CD4-positive, alpha-beta memory T cell (primary cell): ENCODE measurements at regions not wholly inside any gene's neighbourhood (a gene's known extent, or its start where the extent isn't known, plus 50 kb on each side); places are given as distances from the start of the nearest gene placed in this dataset.

Experiments
- CTCF ChIA-PET: fragments of 350-600 bp; sonication (Branson Sonifier 250); formaldehyde crosslinking; loops from one replicate; lab custom pipeline; 2021; ENCODE audit warnings: inconsistent platforms; ENCODE audit not compliant: partially characterized antibody; lab: Charles Lee
- POLR2A ChIA-PET: fragments of 350-600 bp; sonication (Branson Sonifier 250); formaldehyde crosslinking; loops from one replicate; lab custom pipeline; 2021; ENCODE audit not compliant: partially characterized antibody; lab: Charles Lee
- DNase-seq, 5 donors: peaks; one replicate each; pipeline versions ENCODE4 v3.0.0 to v3.0.0-alpha.2; 2020 to 2022; ENCODE audit warnings: mixed read lengths in 1 of 5
- H3K27ac ChIP-seq: one replicate; pipeline ENCODE4 v1.7.0; 2013; ENCODE audit warnings: low read depth, low read length
- H3K27me3 ChIP-seq: 2 replicates; pipeline ENCODE4 v1.7.0; 2013; ENCODE audit warnings: mild to moderate bottlenecking, low read length, moderate library complexity; ENCODE audit not compliant: insufficient read depth
- H3K36me3 ChIP-seq: 2 replicates; pipeline ENCODE4 v1.7.0; 2013; ENCODE audit warnings: mild to moderate bottlenecking, low read length, moderate library complexity; ENCODE audit not compliant: insufficient read depth
- H3K4me1 ChIP-seq: 2 replicates; pipeline ENCODE4 v1.7.0; 2013; ENCODE audit warnings: mild to moderate bottlenecking, low read length, moderate library complexity; ENCODE audit not compliant: insufficient read depth
- H3K4me3 ChIP-seq, 2 donors: one replicate each; pipeline ENCODE4 v1.7.0; 2013; ENCODE audit warnings: low read length in 2 of 2, mild to moderate bottlenecking in 1 of 2
- H3K9me3 ChIP-seq, 2 donors: one replicate each; pipeline ENCODE4 v1.7.0; 2013; ENCODE audit warnings: low read length in 2 of 2, control low read depth in 1 of 2; ENCODE audit not compliant: control insufficient read depth in 1 of 2
- H3K27ac Mint-ChIP-seq, 7 donors: one replicate each; pipeline ENCODE4 v1.8.0; 2020 to 2021; ENCODE audit warnings: mixed read lengths in 7 of 7, mild to moderate bottlenecking in 6 of 7, inconsistent platforms in 3 of 7, moderate library complexity in 3 of 7
- H3K27me3 Mint-ChIP-seq, 2 donors: one replicate each; pipeline ENCODE4 v1.8.0; 2020 to 2021; ENCODE audit warnings: mixed read lengths in 2 of 2
- H3K36me3 Mint-ChIP-seq, 2 donors: one replicate each; pipeline ENCODE4 v1.8.0; 2020 to 2021; ENCODE audit warnings: mixed read lengths in 2 of 2, inconsistent platforms in 1 of 2, mild to moderate bottlenecking in 1 of 2
- H3K4me1 Mint-ChIP-seq, 4 donors: one replicate each; pipeline ENCODE4 v1.8.0; 2020 to 2021; ENCODE audit warnings: mixed read lengths in 4 of 4, mild to moderate bottlenecking in 1 of 4
- H3K4me3 Mint-ChIP-seq, 8 donors: one replicate each; pipeline ENCODE4 v1.8.0; 2020 to 2021; ENCODE audit warnings: mixed read lengths in 8 of 8, mild to moderate bottlenecking in 7 of 8, moderate library complexity in 6 of 8, inconsistent platforms in 3 of 8
- H3K9me3 Mint-ChIP-seq, 8 donors: one replicate each; pipeline ENCODE4 v1.8.0; 2020 to 2021; ENCODE audit warnings: mixed read lengths in 8 of 8, mild to moderate bottlenecking in 5 of 8, inconsistent platforms in 3 of 8, moderate library complexity in 1 of 8
- intact Hi-C: fragments of 100-400 bp; cut with micrococcal nuclease; formaldehyde crosslinking; loops from one replicate; pipeline ENCODE4 v1.15.1; 2023

DNA sequence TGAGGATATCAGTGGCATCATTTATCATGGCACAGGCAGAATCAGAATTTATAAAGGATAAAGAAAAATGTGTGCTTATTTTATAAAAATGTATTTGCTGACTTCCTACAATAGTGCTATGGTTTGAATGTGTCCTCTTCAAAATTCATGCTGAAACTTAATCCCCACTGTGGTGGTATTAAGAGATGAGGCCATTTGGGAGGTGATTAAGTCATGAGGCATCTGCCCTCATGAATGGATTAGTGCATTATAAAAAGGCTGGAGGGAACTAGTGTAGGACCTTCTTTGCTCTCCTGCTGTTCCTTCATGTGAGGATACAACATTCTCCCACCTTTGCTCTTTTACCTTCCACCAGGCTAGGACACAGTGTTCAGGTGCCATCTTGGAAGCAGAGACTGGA is 212.8 kb downstream of the RFC3 start:
- Mint-ChIP-seq H3K4me1 (no peaks in the 10 kb centered on the region), H3K36me3 (no peaks in the 10 kb centered on the region), H3K9me3 (peaks cover 0 to 18% (median 8%) of the 10 kb centered on the region in 8 donors), H3K27ac (no peak overlapping the region), H3K27me3 (peaks cover 2 to 4% of the 10 kb centered on the region in 2 donors), H3K4me3 (no peak overlapping the region)
- intact Hi-C loops, result no loop called here
- Histone ChIP-seq H3K36me3 (no peaks in the 10 kb centered on the region), H3K4me1 (no peaks in the 10 kb centered on the region), H3K9me3 (no peaks in the 10 kb centered on the region), H3K27ac (no peak overlapping the region), H3K27me3 (no peaks in the 10 kb centered on the region), H3K4me3 (no peak overlapping the region)
- DNase-seq, result no peak
- POLR2A ChIA-PET, result no interaction called here
- CTCF ChIA-PET, result no interaction called here

DNA sequence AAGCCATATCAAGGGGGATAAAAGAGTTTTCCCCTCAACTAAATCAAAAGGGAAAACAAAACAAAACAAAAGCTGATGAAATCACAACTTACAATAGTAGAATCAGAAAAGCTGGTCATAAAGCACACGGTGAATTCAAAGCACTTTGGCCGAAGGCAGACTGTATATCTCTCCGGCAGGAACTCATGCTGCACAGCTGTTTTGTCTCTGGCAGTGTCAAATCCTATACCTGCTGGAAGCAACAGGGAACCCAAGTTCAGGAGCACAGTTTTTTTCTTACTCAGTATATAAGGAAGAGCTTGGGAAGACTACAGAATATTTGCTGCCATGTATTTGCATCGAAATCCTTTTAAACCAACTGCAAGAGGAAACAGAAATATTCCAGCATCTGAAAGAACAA is 213.7 kb downstream of the RFC3 start:
- H3K27me3 Mint-ChIP-seq, result peaks cover 2 to 4% of the 10 kb centered on the region in 2 donors
- POLR2A ChIA-PET, result no interaction called here
- no peaks in the 10 kb centered on the region for H3K36me3 Mint-ChIP-seq
- H3K27me3 ChIP-seq, result no peaks in the 10 kb centered on the region
- peaks cover 0 to 18% (median 8%) of the 10 kb centered on the region in 8 donors for H3K9me3 Mint-ChIP-seq
- H3K9me3 ChIP-seq, result no peaks in the 10 kb centered on the region
- no peak for DNase-seq
- intact Hi-C loops, result no loop called here
- H3K4me3 ChIP-seq, result no peak overlapping the region
- H3K36me3 ChIP-seq, result no peaks in the 10 kb centered on the region
- no peak overlapping the region for H3K27ac ChIP-seq
- no peak overlapping the region for H3K4me3 Mint-ChIP-seq
- H3K4me1 ChIP-seq, result no peaks in the 10 kb centered on the region
- no peaks in the 10 kb centered on the region for H3K4me1 Mint-ChIP-seq
- CTCF ChIA-PET, result no interaction called here
- H3K27ac Mint-ChIP-seq, result no peak overlapping the region

DNA sequence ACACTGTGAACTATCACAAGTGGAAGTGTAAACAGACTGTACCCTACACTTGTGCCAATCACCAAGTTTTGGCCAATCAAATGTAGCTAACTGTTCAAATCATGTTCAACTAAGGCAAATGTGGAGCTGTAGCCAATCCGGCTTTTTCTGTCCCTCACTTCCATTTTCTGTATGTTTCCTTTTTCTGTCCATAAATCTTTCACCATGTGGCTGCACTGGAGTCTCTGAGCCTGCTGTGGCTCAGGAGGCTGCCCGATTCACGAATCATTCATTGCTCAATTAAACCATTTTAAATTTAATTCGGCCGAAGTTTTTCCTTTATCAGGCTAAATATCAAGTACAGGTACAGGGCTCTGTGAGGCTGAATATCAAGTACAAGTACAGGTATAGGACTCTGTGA is 216.5 kb downstream of the RFC3 start:
- no peaks in the 10 kb centered on the region for H3K36me3 ChIP-seq
- no peaks in the 10 kb centered on the region for H3K9me3 ChIP-seq
- DNase-seq, result no peak
- Mint-ChIP-seq H3K4me3 (no peak overlapping the region), H3K9me3 (peaks cover 0 to 11% (median 4%) of the 10 kb centered on the region in 8 donors), H3K36me3 (no peaks in the 10 kb centered on the region), H3K27ac (no peak overlapping the region), H3K27me3 (peaks cover 3 to 4% of the 10 kb centered on the region in 2 donors), H3K4me1 (no peaks in the 10 kb centered on the region)
- H3K4me3 ChIP-seq, result no peak overlapping the region
- no peaks in the 10 kb centered on the region for H3K4me1 ChIP-seq
- H3K27ac ChIP-seq, result no peak overlapping the region
- intact Hi-C loops, result no loop called here
- POLR2A ChIA-PET, result no interaction called here
- H3K27me3 ChIP-seq, result no peaks in the 10 kb centered on the region
- CTCF ChIA-PET, result no interaction called here

DNA sequence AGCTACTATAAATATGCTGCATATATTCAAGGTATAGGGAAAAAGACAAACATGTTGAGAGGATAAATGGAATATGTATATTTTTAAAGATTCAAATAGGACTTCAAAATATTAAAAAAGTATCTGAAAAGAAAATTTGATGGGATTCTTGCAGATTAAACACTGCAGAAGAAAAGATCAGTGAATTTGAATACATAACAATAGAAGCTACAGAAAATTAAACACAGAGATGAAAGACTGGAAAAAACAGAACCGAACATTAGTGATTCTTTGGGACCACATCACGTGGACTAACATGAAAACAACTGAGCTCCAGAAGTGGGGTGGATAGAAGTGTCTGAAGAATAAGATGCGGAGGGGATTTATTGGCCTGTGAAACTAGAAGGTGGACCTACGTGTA is 217.2 kb downstream of the RFC3 start:
- no peaks in the 10 kb centered on the region for H3K36me3 Mint-ChIP-seq
- no peak overlapping the region for H3K4me3 ChIP-seq
- H3K27ac Mint-ChIP-seq, result no peak overlapping the region
- ChIA-PET CTCF (no interaction called here), POLR2A (no interaction called here)
- peaks cover 3 to 4% of the 10 kb centered on the region in 2 donors for H3K27me3 Mint-ChIP-seq
- no peak for DNase-seq
- no peak overlapping the region for H3K27ac ChIP-seq
- H3K9me3 ChIP-seq, result no peaks in the 10 kb centered on the region
- H3K4me3 Mint-ChIP-seq, result no peak overlapping the region
- H3K4me1 Mint-ChIP-seq, result no peaks in the 10 kb centered on the region
- H3K27me3 ChIP-seq, result no peaks in the 10 kb centered on the region
- H3K4me1 ChIP-seq, result no peaks in the 10 kb centered on the region
- H3K9me3 Mint-ChIP-seq, result peaks cover 0 to 5% (median 4%) of the 10 kb centered on the region in 8 donors
- intact Hi-C loops, result no loop called here
- H3K36me3 ChIP-seq, result no peaks in the 10 kb centered on the region

DNA sequence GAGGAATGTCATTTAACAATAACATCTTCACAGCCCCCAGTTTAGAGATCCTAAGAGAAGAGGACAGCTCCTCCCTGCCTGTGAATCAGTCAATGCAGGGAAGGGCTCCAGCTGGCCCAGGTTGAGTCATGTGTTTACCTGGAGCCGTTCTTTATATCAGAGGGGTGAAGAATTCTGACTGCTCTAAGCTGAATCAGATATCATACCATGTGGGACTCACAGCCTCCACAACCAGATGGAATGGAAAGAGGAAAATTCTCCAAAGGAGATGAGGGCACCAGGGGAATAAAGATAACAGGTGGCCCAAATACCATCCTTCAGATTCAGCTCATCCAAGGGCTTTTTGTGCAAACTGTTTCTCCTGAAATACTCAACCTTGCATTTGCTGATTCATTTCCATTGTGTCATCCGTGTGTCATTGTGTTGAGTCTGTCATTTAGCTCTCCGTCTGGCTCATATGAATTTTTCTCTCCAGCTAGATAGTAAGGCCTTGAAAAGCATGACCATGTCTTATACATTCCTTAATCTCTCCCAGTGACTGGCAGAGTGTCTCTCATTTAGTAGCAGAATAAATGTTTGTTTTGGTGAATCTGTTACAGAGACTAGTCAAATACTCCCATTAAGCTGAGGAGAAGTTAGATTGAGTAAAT is 217.9 kb downstream of the RFC3 start:
- Histone ChIP-seq H3K36me3 (no peaks in the 10 kb centered on the region), H3K27me3 (no peaks in the 10 kb centered on the region), H3K27ac (no peak overlapping the region), H3K9me3 (no peaks in the 10 kb centered on the region), H3K4me3 (no peak overlapping the region), H3K4me1 (no peaks in the 10 kb centered on the region)
- H3K4me3 Mint-ChIP-seq, result no peak overlapping the region
- H3K27ac Mint-ChIP-seq, result no peak overlapping the region
- peaks cover 0 to 5% (median 3%) of the 10 kb centered on the region in 8 donors for H3K9me3 Mint-ChIP-seq
- CTCF ChIA-PET, result no interaction called here
- POLR2A ChIA-PET, result no interaction called here
- H3K36me3 Mint-ChIP-seq, result no peaks in the 10 kb centered on the region
- peaks cover 3 to 4% of the 10 kb centered on the region in 2 donors for H3K27me3 Mint-ChIP-seq
- intact Hi-C loops, result no loop called here
- no peak for DNase-seq
- H3K4me1 Mint-ChIP-seq, result no peaks in the 10 kb centered on the region

DNA sequence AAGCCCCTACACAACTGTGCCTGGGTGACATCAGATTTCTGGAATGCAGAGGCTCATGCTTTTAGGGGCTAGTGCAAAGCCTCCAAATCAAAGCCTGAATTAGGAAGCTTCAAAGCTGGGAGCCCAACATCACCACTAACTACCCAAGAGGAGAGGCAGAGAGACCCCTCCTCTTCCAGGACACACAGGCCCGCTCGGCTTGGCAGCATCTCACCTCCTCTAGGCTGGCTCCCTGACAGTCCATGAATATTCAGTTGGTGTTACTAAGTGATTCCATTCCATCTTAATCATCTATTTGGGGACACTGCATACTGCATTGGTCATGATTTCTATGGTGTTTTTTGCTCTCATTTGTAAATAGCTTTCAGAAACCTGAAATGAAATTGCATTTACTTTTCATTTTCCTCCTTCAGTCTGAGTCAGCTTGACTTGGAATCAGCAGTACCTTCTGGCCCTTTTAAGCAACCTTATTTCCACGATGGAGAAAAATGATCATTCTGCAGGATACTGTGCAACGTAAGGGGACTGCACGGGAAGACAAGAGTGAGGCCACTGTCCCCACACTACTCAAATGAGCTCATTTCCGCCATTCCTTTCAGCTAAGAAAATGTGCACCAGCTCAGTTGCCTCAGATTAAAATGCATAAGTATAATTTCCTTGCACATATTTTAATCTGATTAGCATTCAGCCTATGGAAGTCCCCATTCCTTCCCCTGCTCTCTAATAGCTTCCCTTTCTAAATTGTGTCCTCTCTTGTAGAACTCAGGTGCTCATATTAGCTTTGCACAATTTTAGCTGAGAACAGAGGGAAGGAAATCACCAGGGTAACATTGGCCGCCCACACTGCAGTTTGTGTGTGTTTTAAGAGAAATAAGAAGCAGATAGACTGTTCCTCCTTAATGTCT is 219.9 kb downstream of the RFC3 start:
- H3K4me3 Mint-ChIP-seq, result no peak overlapping the region
- H3K9me3 Mint-ChIP-seq, result peaks cover 0 to 5% (median 2%) of the 10 kb centered on the region in 8 donors
- CTCF ChIA-PET, result no interaction called here
- H3K4me1 Mint-ChIP-seq, result no peaks in the 10 kb centered on the region
- no peaks in the 10 kb centered on the region for H3K9me3 ChIP-seq
- peaks cover 3 to 4% of the 10 kb centered on the region in 2 donors for H3K27me3 Mint-ChIP-seq
- H3K4me1 ChIP-seq, result no peaks in the 10 kb centered on the region
- H3K36me3 Mint-ChIP-seq, result no peaks in the 10 kb centered on the region
- no peak for DNase-seq
- no peaks in the 10 kb centered on the region for H3K27me3 ChIP-seq
- intact Hi-C loops, result no loop called here
- no peaks in the 10 kb centered on the region for H3K36me3 ChIP-seq
- POLR2A ChIA-PET, result no interaction called here
- H3K27ac ChIP-seq, result no peak overlapping the region
- H3K27ac Mint-ChIP-seq, result no peak overlapping the region
- no peak overlapping the region for H3K4me3 ChIP-seq

DNA sequence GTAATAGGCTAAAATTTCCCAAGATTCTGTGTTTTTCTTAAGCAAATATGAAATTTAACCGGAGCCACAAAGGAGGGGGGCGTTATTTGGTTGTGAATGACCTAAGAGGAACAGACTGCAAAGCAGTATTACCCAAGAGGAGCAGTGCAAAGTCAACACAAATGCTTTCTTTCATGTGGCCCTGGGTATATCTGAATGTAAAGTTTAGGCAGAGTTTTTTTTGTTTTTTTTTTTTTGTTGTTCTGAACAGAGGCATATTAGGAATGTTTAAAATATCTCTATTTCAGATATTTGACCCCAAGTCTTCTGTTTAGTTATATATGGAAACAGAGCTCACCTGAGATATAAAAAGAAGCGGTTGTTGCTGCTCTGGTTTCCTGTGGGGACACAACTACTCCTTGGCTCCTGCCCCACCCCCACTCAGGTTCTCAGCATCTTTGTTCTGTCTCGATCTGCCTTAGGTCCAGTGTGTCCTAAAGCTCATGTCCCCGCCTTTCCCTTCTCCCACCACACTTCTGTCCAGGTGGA is 220.7 kb downstream of the RFC3 start:
- no peak overlapping the region for H3K27ac Mint-ChIP-seq
- intact Hi-C loops, result no loop called here
- no peaks in the 10 kb centered on the region for H3K36me3 Mint-ChIP-seq
- Histone ChIP-seq H3K27ac (no peak overlapping the region), H3K9me3 (no peaks in the 10 kb centered on the region), H3K4me1 (no peaks in the 10 kb centered on the region), H3K36me3 (no peaks in the 10 kb centered on the region), H3K27me3 (no peaks in the 10 kb centered on the region), H3K4me3 (no peak overlapping the region)
- peaks cover 3 to 4% of the 10 kb centered on the region in 2 donors for H3K27me3 Mint-ChIP-seq
- no peak for DNase-seq
- ChIA-PET CTCF (no interaction called here), POLR2A (no interaction called here)
- no peak overlapping the region for H3K4me3 Mint-ChIP-seq
- H3K4me1 Mint-ChIP-seq, result no peaks in the 10 kb centered on the region
- H3K9me3 Mint-ChIP-seq, result peaks cover 0 to 8% (median 2%) of the 10 kb centered on the region in 8 donors
